ENCODE measurements at regions not wholly inside any gene's neighbourhood (a gene's known extent, or its start where the extent isn't known, plus 50 kb on each side); places are given as distances from the start of the nearest gene placed in this dataset.
A peak's percentile ranks its signal among the peaks of the same experiment; 100 is the strongest.
"Not testable (repeated sequence)": the region's sequence is repeated elsewhere in the genome, so short reads cannot be mapped to it uniquely, and the experiment has no call there.

- no peak for DNase-seq (ENCODE audit: low spot score)
Observed at GRCh38 chr17:13209081-13209480, 191.3 kb upstream of the ELAC2 start.

GRCh38 chr17:13204607-13205237 is 186.9 kb upstream of the ELAC2 start:
- no peak for DNase-seq (ENCODE audit: low spot score)

- no peak for DNase-seq (ENCODE audit: low spot score)
Observed at GRCh38 chr17:13202835-13203234, 185.0 kb upstream of the ELAC2 start.

- no peak for DNase-seq (ENCODE audit: low spot score)
Observed at GRCh38 chr17:13200671-13201070, 182.8 kb upstream of the ELAC2 start.

GRCh38 chr17:13199425-13199824 is 181.6 kb upstream of the ELAC2 start:
- DNase-seq (ENCODE audit: low spot score) = no peak

GRCh38 chr17:13197586-13197985 is 179.8 kb upstream of the ELAC2 start:
- no peak for DNase-seq (ENCODE audit: low spot score)

GRCh38 chr17:13194887-13195286 is 177.1 kb upstream of the ELAC2 start:
- DNase-seq (ENCODE audit: low spot score) = no peak

- DNase-seq (ENCODE audit: low spot score) = no peak
Observed at GRCh38 chr17:13182854-13183253, 165.0 kb upstream of the ELAC2 start.

GRCh38 chr17:13182450-13182849 is 164.6 kb upstream of the ELAC2 start:
- DNase-seq (ENCODE audit: low spot score) = no peak

- no peak for DNase-seq (ENCODE audit: low spot score)
Observed at GRCh38 chr17:13181683-13182082, 163.9 kb upstream of the ELAC2 start.

GRCh38 chr17:13176436-13176835 is 158.6 kb upstream of the ELAC2 start:
- no peak for DNase-seq (ENCODE audit: low spot score)

GRCh38 chr17:13171790-13172189 is 154.0 kb upstream of the ELAC2 start:
- no peak for DNase-seq (ENCODE audit: low spot score)

GRCh38 chr17:13162361-13162760 is 144.5 kb upstream of the ELAC2 start:
- no peak for DNase-seq (ENCODE audit: low spot score)

- no peak for DNase-seq (ENCODE audit: low spot score)
Observed at GRCh38 chr17:13160790-13161189, 143.0 kb upstream of the ELAC2 start.

- DNase-seq (ENCODE audit: low spot score) = no peak
Observed at GRCh38 chr17:13160296-13160695, 142.5 kb upstream of the ELAC2 start.

GRCh38 chr17:13158494-13159240 is 140.8 kb upstream of the ELAC2 start:
- no peak for DNase-seq (ENCODE audit: low spot score)

- DNase-seq (ENCODE audit: low spot score) = no peak
Observed at GRCh38 chr17:13157656-13158055, 139.8 kb upstream of the ELAC2 start.

GRCh38 chr17:13154930-13155329 is 137.1 kb upstream of the ELAC2 start:
- DNase-seq (ENCODE audit: low spot score) = no peak

- DNase-seq (ENCODE audit: low spot score) = no peak
Observed at GRCh38 chr17:13154398-13154797, 136.6 kb upstream of the ELAC2 start.

GRCh38 chr17:13153036-13153435 is 135.2 kb upstream of the ELAC2 start:
- DNase-seq (ENCODE audit: low spot score) = no peak

GRCh38 chr17:13152501-13152900 is 134.7 kb upstream of the ELAC2 start:
- no peak for DNase-seq (ENCODE audit: low spot score)

- not testable (repeated sequence) for DNase-seq (ENCODE audit: low spot score)
Observed at GRCh38 chr17:13150738-13151137, 132.9 kb upstream of the ELAC2 start.

- no peak for DNase-seq (ENCODE audit: low spot score)
Observed at GRCh38 chr17:13143001-13143400, 125.2 kb upstream of the ELAC2 start.

- DNase-seq (ENCODE audit: low spot score) = peak; percentile 12
Observed at GRCh38 chr17:13140750-13141149, 122.9 kb upstream of the ELAC2 start.

All from pons (tissue), 1 donor.